ENCODE measurements at regions not wholly inside any gene's neighbourhood (a gene's known extent, or its start where the extent isn't known, plus 50 kb on each side); places are given as distances from the start of the nearest gene placed in this dataset.

GRCh38 chr6:165806126-165806810 lies 143.2 kb upstream of the PDE10A start:
- TF ChIP-seq, protein P1, sequence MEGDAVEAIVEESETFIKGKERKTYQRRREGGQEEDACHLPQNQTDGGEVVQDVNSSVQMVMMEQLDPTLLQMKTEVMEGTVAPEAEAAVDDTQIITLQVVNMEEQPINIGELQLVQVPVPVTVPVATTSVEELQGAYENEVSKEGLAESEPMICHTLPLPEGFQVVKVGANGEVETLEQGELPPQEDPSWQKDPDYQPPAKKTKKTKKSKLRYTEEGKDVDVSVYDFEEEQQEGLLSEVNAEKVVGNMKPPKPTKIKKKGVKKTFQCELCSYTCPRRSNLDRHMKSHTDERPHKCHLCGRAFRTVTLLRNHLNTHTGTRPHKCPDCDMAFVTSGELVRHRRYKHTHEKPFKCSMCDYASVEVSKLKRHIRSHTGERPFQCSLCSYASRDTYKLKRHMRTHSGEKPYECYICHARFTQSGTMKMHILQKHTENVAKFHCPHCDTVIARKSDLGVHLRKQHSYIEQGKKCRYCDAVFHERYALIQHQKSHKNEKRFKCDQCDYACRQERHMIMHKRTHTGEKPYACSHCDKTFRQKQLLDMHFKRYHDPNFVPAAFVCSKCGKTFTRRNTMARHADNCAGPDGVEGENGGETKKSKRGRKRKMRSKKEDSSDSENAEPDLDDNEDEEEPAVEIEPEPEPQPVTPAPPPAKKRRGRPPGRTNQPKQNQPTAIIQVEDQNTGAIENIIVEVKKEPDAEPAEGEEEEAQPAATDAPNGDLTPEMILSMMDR (IDR thresholded peaks at IDR 0.05; ENCODE audit: insufficient read depth, low read length, poor library complexity, severe bottlenecking), result no peak
- TF ChIP-seq EZH2phosphoT487 (conservative IDR thresholded peaks at IDR 0.05; ENCODE audit: low read length), result no peak

Measured in SU-DHL-6 (cell line).